HCT116 (cell line): ENCODE measurements at regions not wholly inside any gene's neighbourhood (a gene's known extent, or its start where the extent isn't known, plus 50 kb on each side); places are given as distances from the start of the nearest gene placed in this dataset.

Experiments
- ATAC-seq: fragments of 200-7000 bp; cut with Tn5 transposase; 2 replicates; pipeline ENCODE4 v1.9.1; 2020; ENCODE audit warnings: mild to moderate bottlenecking, moderate library complexity
- BruUV-seq: library from RNA; stranded (reverse); fragments of 400-500 nt; replicated peaks from 2 replicates; lab custom pipeline; 2021; lab: Mats Ljungman, UMichigan
- CTCF ChIA-PET: fragments of 300-600 bp; sonication (Branson Sonifier 250); formaldehyde crosslinking; loops from one replicate; lab custom pipeline; 2021; ENCODE audit warnings: antibody characterized with exemption; lab: Charles Lee
- POLR2A ChIA-PET: fragments of 300-600, 350-600 bp; sonication (Branson Sonifier 250); formaldehyde crosslinking; loops from one replicate; lab custom pipeline; 2021; ENCODE audit warnings: antibody characterized with exemption; lab: Charles Lee
- RAD21 ChIA-PET, 2 experiments: fragments of 300-600 bp; sonication (Branson Sonifier 250); formaldehyde crosslinking; loops; one replicate each; lab custom pipeline; 2023; ENCODE audit warnings: low total read pairs in 2 of 2; ENCODE audit not compliant: uncharacterized antibody in 2 of 2, unreplicated experiment in 2 of 2, low non-redundant PET in 1 of 2; lab: Charles Lee
- DNase-seq: peaks from one replicate; pipeline ENCODE4 v3.0.0-alpha.2; 2010; ENCODE audit warnings: low read depth, low spot score
- H2AFZ ChIP-seq: fragments of 200-600 bp; shearing (Covaris generic), sonication (generic); 2 replicates; pipeline ENCODE4 v1.6.1; 2017; ENCODE audit warnings: low read depth, mixed run types, mixed read lengths, antibody characterized with exemption, low read length; ENCODE audit not compliant: poor library complexity, severe bottlenecking
- H3K27ac ChIP-seq: 2 replicates; pipeline ENCODE4 v1.5.1; 2012; ENCODE audit warnings: low read depth, low read length
- H3K27me3 ChIP-seq: fragments of 200-600 bp; sonication (generic); 2 replicates; pipeline ENCODE4 v1.6.1; 2016; ENCODE audit warnings: mixed run types, low read length, mixed read lengths; ENCODE audit not compliant: insufficient read depth
- H3K36me3 ChIP-seq, 2 experiments: fragments of 200-500 bp in 1 of 2; fragments of 200-600 bp in 1 of 2; sonication (Bioruptor generic) in 1 of 2; sonication (generic) in 1 of 2; 2 replicates each; pipeline versions ENCODE4 v1.5.1 to v1.6.1; 2014 to 2016; ENCODE audit warnings: low read length in 2 of 2, inconsistent platforms in 1 of 2, mixed read lengths in 1 of 2, mixed run types in 1 of 2; ENCODE audit not compliant: insufficient read depth in 2 of 2, control insufficient read depth in 1 of 2
- H3K4me1 ChIP-seq, 2 experiments: fragments of 200-600 bp in 1 of 2; sonication (generic) in 1 of 2; 2 replicates each; pipeline versions ENCODE4 v1.5.1 to v1.6.1; 2012 to 2017; ENCODE audit warnings: low read length in 2 of 2, inconsistent platforms in 1 of 2, mild to moderate bottlenecking in 1 of 2, mixed read lengths in 1 of 2, mixed run types in 1 of 2, moderate library complexity in 1 of 2; ENCODE audit not compliant: insufficient read depth in 2 of 2, control insufficient read depth in 1 of 2
- H3K4me2 ChIP-seq: fragments of 200-600 bp; sonication (generic); 2 replicates; pipeline ENCODE4 v1.6.1; 2017; ENCODE audit warnings: mixed run types, low read length, mixed read lengths
- H3K4me3 ChIP-seq, 2 experiments: fragments of 200-600 bp in 1 of 2; sonication (generic) in 1 of 2; replicated peaks in 1 of 2; 2 replicates each; pipeline ENCODE4 v1.5.1; 2011 to 2016; ENCODE audit warnings: low read length in 2 of 2, control low read depth in 1 of 2, low read depth in 1 of 2, mild to moderate bottlenecking in 1 of 2, mixed read lengths in 1 of 2, mixed run types in 1 of 2
- H3K79me2 ChIP-seq: fragments of 200-600 bp; sonication (generic); 2 replicates; pipeline ENCODE4 v1.6.1; 2017; ENCODE audit warnings: mild to moderate bottlenecking, mixed run types, low read length, moderate library complexity, mixed read lengths; ENCODE audit not compliant: insufficient read depth
- H3K9ac ChIP-seq: fragments of 200-600 bp; sonication (generic); 2 replicates; pipeline ENCODE4 v1.6.1; 2016; ENCODE audit warnings: low read length, mixed read lengths
- H3K9me2 ChIP-seq: fragments of 200-600 bp; sonication (generic), shearing (Covaris generic); 2 replicates; pipeline ENCODE4 v1.6.1; 2017; ENCODE audit warnings: mixed run types, mild to moderate bottlenecking, moderate library complexity; ENCODE audit not compliant: insufficient read depth
- H3K9me3 ChIP-seq, 2 experiments: fragments of 200-500 bp in 1 of 2; fragments of 200-600 bp in 1 of 2; sonication (Bioruptor generic) in 1 of 2; sonication (generic) in 1 of 2; 2 replicates each; pipeline ENCODE4 v1.6.1; 2014 to 2017; ENCODE audit warnings: low read length in 2 of 2, mixed read lengths in 2 of 2, inconsistent platforms in 1 of 2, low read depth in 1 of 2, mild to moderate bottlenecking in 1 of 2, mixed run types in 1 of 2, moderate library complexity in 1 of 2; ENCODE audit not compliant: control insufficient read depth in 1 of 2, insufficient read depth in 1 of 2
- H4K20me1 ChIP-seq: fragments of 200-600 bp; sonication (generic), shearing (Covaris generic); 2 replicates; pipeline ENCODE4 v1.6.1; 2017; ENCODE audit warnings: mixed run types, mild to moderate bottlenecking, moderate library complexity; ENCODE audit not compliant: insufficient read depth
- CEBPB ChIP-seq: IDR thresholded peaks from 2 replicates; pipeline ENCODE4 v1.6.1; 2012; ENCODE audit warnings: low read depth
- ELF1 ChIP-seq: IDR thresholded peaks from 2 replicates; pipeline ENCODE4 v1.6.1; 2012; ENCODE audit warnings: low read depth, borderline replicate concordance
- FOSL1 ChIP-seq: IDR thresholded peaks from 2 replicates; pipeline ENCODE4 v1.6.1; 2012; ENCODE audit warnings: low read depth
- POLR2AphosphoS5 ChIP-seq: IDR thresholded peaks from 2 replicates; pipeline ENCODE4 v1.6.1; 2011; ENCODE audit warnings: mild to moderate bottlenecking, low read depth, low read length, moderate library complexity
- RAD21 ChIP-seq: IDR thresholded peaks from 2 replicates; pipeline ENCODE4 v1.6.1; 2012; ENCODE audit warnings: low read depth, mild to moderate bottlenecking
- TCF7L2 ChIP-seq: IDR thresholded peaks from 2 replicates; pipeline ENCODE4 v1.7.0; 2011; ENCODE audit warnings: borderline replicate concordance, inconsistent platforms; ENCODE audit not compliant: insufficient read depth, insufficient read length; ENCODE audit errors: extremely low read depth
- YY1 ChIP-seq: IDR thresholded peaks from 2 replicates; pipeline ENCODE4 v1.6.1; 2011; ENCODE audit warnings: low read length, low read depth, moderate library complexity, mild to moderate bottlenecking; ENCODE audit not compliant: insufficient replicate concordance; ENCODE audit errors: extremely low read depth
- ZNF274 ChIP-seq: fragments of 200-500 bp; sonication (Bioruptor generic); IDR thresholded peaks from 2 replicates; pipeline ENCODE4 v1.6.1; 2014; ENCODE audit warnings: mild to moderate bottlenecking, low read depth, low read length, inconsistent platforms
- intact Hi-C: fragments of 100-400 bp; cut with micrococcal nuclease; formaldehyde crosslinking; loops from 2 replicates; pipeline ENCODE4 v1.10.0; 2022

DNA sequence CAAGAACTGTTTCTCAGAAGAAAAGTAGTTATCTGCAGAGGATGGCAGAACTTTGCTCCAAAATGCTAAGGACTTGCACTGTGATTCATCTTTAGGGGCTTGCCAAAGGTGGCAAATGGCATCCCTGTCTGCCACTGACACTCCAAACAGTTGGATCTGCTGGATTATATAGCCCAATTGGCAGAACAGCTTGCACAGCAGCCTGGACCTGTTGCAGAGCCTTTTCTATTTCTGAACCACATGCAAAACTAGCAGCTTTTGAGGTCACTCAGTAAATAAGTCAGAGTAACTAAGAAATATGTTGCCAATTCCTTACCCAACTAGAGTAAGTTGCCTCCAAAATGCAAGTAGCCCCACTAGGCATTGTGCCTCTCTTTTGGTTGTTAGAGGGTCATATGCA is 397.5 kb upstream of the NOVA1 start (continued):
- TF ChIP-seq POLR2AphosphoS5 (no peak), ZNF274 (no peak), RAD21 (no peak), FOSL1 (no peak), CEBPB (no peak)

- no peak overlapping the region for H3K4me3 ChIP-seq
- no peaks in the 10 kb centered on the region for H3K27me3 ChIP-seq
- CTCF ChIA-PET: no interaction called here
- TF ChIP-seq POLR2AphosphoS5: no peak
- TF ChIP-seq TCF7L2: no peak
- no peak for TF ChIP-seq YY1
- TF ChIP-seq ELF1: no peak
- no peak overlapping the region for H3K27ac ChIP-seq
- H3K9me3 ChIP-seq: peaks cover 9 to 22% of the 10 kb centered on the region in 2 experiments; a peak in 2 of 4 replicates
- DNase-seq (no peak), ATAC-seq (no peak)
- no peaks in the 10 kb centered on the region for H3K36me3 ChIP-seq
- no peak overlapping the region for H2AFZ ChIP-seq
- intact Hi-C loops: no loop called here
- no peak overlapping the region for H3K4me2 ChIP-seq
- no peaks in the 10 kb centered on the region for H3K9me2 ChIP-seq
- H3K4me1 ChIP-seq: no peaks in the 10 kb centered on the region
- no peak overlapping the region for H3K9ac ChIP-seq
- RAD21 ChIA-PET: no interaction called here
- H3K79me2 ChIP-seq: no peaks in the 10 kb centered on the region
- no peaks in the 10 kb centered on the region for H4K20me1 ChIP-seq
- POLR2A ChIA-PET: no interaction called here
- BruUV-seq: no TSS peak
Measured at GRCh38 chr14:26996246-26996645, 398.4 kb upstream of the NOVA1 start.

DNA sequence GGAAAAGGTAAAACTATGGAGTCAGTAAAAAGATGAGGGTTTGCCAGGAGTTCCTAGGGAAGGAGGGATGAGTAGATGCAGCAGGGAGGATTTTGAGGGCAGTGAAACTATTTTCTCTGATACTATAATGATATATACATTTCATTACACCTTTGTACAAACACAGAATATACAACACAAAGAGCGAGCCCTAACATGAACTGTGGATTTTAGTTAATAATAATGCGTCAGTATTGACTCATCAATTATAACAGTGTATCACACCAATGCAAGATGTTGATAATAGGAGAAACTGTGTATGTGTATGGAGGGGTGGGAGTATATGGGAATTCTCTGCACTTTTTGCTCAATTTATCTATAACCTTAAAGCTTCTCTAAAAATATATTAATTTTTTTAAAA is 404.3 kb upstream of the NOVA1 start:
- BruUV-seq: no TSS peak
- H3K9me2 ChIP-seq: no peaks in the 10 kb centered on the region
- no peak for DNase-seq
- ATAC-seq: no peak
- CTCF ChIA-PET: no interaction called here
- H3K27me3 ChIP-seq: no peaks in the 10 kb centered on the region
- H2AFZ ChIP-seq: no peak overlapping the region
- H3K9me3 ChIP-seq: peaks cover 16 to 27% of the 10 kb centered on the region in 2 experiments; a peak in 2 of 4 replicates
- intact Hi-C loops: no loop called here
- no peak for TF ChIP-seq ELF1
- TF ChIP-seq, all 23 proteins: peak for 0
- ChIA-PET POLR2A (no interaction called here), RAD21 (no interaction called here)
- Histone ChIP-seq H3K27ac (no peak overlapping the region), H3K36me3 (no peaks in the 10 kb centered on the region), H3K4me3 (no peak overlapping the region), H3K79me2 (no peaks in the 10 kb centered on the region), H4K20me1 (no peaks in the 10 kb centered on the region), H3K4me1 (no peaks in the 10 kb centered on the region), H3K9ac (no peak overlapping the region), H3K4me2 (no peak overlapping the region)
